SK-N-SH (cell line): ENCODE measurements at regions not wholly inside any gene's neighbourhood (a gene's known extent, or its start where the extent isn't known, plus 50 kb on each side); places are given as distances from the start of the nearest gene placed in this dataset.
"Not testable (repeated sequence)": the region's sequence is repeated elsewhere in the genome, so short reads cannot be mapped to it uniquely, and the experiment has no call there.

Source experiments
- CTCF ChIP-seq: fragments of 200-600 bp; sonication (generic); IDR thresholded peaks from 2 replicates; pipeline ENCODE4 v1.6.1; 2017; ENCODE audit warnings: antibody characterized with exemption, mild to moderate bottlenecking, moderate library complexity
- MXI1 ChIP-seq: IDR thresholded peaks from 2 replicates; pipeline ENCODE4 v1.6.1; 2012; ENCODE audit warnings: mild to moderate bottlenecking, low read depth, low read length, improper control_type of control experiment

- not testable (repeated sequence) for TF ChIP-seq CTCF, MXI1
Observed at GRCh38 chr7:6962871-6963270, 136.8 kb upstream of the CCZ1B start.
